ENCODE measurements at regions not wholly inside any gene's neighbourhood (a gene's known extent, or its start where the extent isn't known, plus 50 kb on each side); places are given as distances from the start of the nearest gene placed in this dataset.

DNA sequence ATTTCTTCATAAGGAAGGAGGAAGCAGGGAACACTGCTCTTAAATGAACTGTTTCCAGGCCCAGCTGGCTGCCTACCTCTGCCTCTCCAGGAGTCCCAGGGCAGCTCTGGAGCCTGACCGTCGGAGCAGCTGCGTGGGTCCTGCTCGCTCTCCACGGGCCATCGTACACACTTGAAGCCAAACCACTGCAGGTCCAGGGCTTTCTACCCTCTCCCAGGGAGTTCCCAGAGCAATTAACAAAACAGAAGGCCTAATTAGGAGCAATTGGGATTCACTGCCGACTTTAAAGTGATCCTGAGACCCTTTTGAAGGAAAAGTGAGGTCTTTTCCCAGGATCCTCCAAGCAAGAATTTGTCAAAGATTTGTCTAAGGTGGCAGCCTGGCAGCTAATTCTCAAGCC lies 76.9 kb downstream of the OTX2 start (continued):
- TF ChIP-seq YBX1 (IDR thresholded peaks at IDR 0.05) = no peak
- no peak for TF ChIP-seq POLR2B (IDR thresholded peaks at IDR 0.05; ENCODE audit: low read depth, partially characterized antibody)
- no peak for TF ChIP-seq KLF1 (tag; IDR thresholded peaks at IDR 0.05)
- no peak for TF ChIP-seq MCM3 (IDR thresholded peaks at IDR 0.05)

DNA sequence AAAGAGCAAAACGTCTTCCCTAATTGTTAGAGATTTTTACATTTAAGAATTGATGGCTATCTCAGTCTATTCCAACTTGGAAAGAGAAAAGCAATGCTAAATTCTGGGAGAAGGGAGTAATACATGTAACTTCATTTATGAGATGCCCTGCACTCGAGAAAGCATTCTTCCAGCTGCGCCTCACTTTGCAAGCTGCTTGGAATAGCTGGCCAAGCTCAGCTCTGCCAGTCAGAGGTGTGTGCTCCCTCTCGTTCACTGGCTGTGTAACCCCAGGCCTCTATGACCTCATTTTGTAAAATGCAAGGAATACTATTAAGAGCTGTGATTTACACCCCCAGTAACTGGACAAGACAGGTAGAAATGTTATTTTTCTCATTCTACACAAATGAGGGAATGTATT lies 79.1 kb downstream of the OTX2 start:
- no peak overlapping the region for H2AFZ ChIP-seq (ENCODE audit: low read depth, low read length)
- no peaks in the 10 kb centered on the region for H3K79me2 ChIP-seq (ENCODE audit: control insufficient read depth, insufficient read depth, low read length)
- no peak overlapping the region for H3K4me2 ChIP-seq (ENCODE audit: insufficient read depth, low read length)
- H3K36me3 ChIP-seq (ENCODE audit: control insufficient read depth, insufficient read depth, low read length) = no peaks in the 10 kb centered on the region
- no peaks in the 10 kb centered on the region for H3K9me1 ChIP-seq (ENCODE audit: control insufficient read depth, insufficient read depth, low read length)
- H4K20me1 ChIP-seq (replicated peaks; ENCODE audit: control insufficient read depth, insufficient read depth, low read length) = no peaks in the 10 kb centered on the region
- 9% methylated on average over 3 of the region's 4 CpGs for WGBS (ENCODE audit: insufficient coverage, low coverage, missing lambda C conversion rate)
- TF ChIP-seq, protein P1, sequence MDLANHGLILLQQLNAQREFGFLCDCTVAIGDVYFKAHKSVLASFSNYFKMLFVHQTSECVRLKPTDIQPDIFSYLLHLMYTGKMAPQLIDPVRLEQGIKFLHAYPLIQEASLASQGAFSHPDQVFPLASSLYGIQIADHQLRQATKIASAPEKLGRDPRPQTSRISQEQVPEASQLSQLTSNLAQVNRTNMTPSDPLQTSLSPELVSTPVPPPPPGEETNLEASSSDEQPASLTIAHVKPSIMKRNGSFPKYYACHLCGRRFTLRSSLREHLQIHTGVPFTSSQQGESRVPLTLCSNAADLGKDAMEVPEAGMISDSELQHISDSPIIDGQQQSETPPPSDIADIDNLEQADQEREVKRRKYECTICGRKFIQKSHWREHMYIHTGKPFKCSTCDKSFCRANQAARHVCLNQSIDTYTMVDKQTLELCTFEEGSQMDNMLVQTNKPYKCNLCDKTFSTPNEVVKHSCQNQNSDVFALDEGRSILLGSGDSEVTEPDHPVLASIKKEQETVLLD (IDR thresholded peaks at IDR 0.05) = no peak
- TF ChIP-seq GATAD2A (IDR thresholded peaks at IDR 0.05) (no peak), SREBF2 (CRISPR knock-in tag; IDR thresholded peaks at IDR 0.05) (no peak), NCOA6 (IDR thresholded peaks at IDR 0.05) (no peak), ILK (tag; IDR thresholded peaks at IDR 0.05; ENCODE audit: borderline replicate concordance, low read depth) (no peak), ADNP (tag; IDR thresholded peaks at IDR 0.05) (no peak), SMARCE1 (IDR thresholded peaks at IDR 0.05) (no peak), GABPA (tag; conservative IDR thresholded peaks at IDR 0.05; ENCODE audit: low read depth) (no peak), MCM3 (IDR thresholded peaks at IDR 0.05) (no peak), NR3C1 (CRISPR knock-in tag; IDR thresholded peaks at IDR 0.05) (no peak), CXXC5 (CRISPR knock-in tag; IDR thresholded peaks at IDR 0.05) (no peak)
- TF ChIP-seq, protein P2, sequence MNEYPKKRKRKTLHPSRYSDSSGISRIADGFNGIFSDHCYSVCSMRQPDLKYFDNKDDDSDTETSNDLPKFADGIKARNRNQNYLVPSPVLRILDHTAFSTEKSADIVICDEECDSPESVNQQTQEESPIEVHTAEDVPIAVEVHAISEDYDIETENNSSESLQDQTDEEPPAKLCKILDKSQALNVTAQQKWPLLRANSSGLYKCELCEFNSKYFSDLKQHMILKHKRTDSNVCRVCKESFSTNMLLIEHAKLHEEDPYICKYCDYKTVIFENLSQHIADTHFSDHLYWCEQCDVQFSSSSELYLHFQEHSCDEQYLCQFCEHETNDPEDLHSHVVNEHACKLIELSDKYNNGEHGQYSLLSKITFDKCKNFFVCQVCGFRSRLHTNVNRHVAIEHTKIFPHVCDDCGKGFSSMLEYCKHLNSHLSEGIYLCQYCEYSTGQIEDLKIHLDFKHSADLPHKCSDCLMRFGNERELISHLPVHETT (CRISPR knock-in tag; conservative IDR thresholded peaks at IDR 0.05 in 1 of 2, IDR thresholded peaks at IDR 0.05 in 1 of 2) = no peak
- TF ChIP-seq, protein P3, sequence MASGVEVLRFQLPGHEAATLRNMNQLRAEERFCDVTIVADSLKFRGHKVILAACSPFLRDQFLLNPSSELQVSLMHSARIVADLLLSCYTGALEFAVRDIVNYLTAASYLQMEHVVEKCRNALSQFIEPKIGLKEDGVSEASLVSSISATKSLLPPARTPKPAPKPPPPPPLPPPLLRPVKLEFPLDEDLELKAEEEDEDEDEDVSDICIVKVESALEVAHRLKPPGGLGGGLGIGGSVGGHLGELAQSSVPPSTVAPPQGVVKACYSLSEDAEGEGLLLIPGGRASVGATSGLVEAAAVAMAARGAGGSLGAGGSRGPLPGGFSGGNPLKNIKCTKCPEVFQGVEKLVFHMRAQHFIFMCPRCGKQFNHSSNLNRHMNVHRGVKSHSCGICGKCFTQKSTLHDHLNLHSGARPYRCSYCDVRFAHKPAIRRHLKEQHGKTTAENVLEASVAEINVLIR (CRISPR knock-in tag; IDR thresholded peaks at IDR 0.05) = no peak
- TF ChIP-seq, protein P4, sequence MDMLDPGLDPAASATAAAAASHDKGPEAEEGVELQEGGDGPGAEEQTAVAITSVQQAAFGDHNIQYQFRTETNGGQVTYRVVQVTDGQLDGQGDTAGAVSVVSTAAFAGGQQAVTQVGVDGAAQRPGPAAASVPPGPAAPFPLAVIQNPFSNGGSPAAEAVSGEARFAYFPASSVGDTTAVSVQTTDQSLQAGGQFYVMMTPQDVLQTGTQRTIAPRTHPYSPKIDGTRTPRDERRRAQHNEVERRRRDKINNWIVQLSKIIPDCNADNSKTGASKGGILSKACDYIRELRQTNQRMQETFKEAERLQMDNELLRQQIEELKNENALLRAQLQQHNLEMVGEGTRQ (CRISPR knock-in tag; IDR thresholded peaks at IDR 0.05) = no peak
- FAIRE-seq (no peak), ATAC-seq (no peak), DNase-seq (ENCODE audit: extremely low read depth in 1 of 4, low spot score in 3 of 4) (no peak)
- POLR2A ChIA-PET = interaction anchor here (1.5 kb wide), 1 partner anchor 17 kb away, joined by 3 read pairs; no protein-coding TSS in a partner anchor
- in situ Hi-C loops (cut with MboI) = no loop called here
- H3K27ac ChIP-seq (ENCODE audit: extremely low read depth, low read depth, low read length) = no peak overlapping the region
- CTCF ChIA-PET (ENCODE audit: low intra/inter-chr PET ratio) = no interaction called here
- H3K4me1 ChIP-seq (replicated peaks in 1 of 2; ENCODE audit: control insufficient read depth in 2 of 2, insufficient read depth in 2 of 2, low read length in 2 of 2) = no peaks in the 10 kb centered on the region
- no peaks in the 10 kb centered on the region for H3K9me3 ChIP-seq (replicated peaks; ENCODE audit: control insufficient read depth, insufficient read depth, low read depth, low read length)
- no peak overlapping the region for H3K9ac ChIP-seq (ENCODE audit: insufficient read depth in 1 of 2, low read depth in 2 of 2, low read length in 2 of 2)
- no TSS peak for BruUV-seq (replicated peaks)
- H3K4me3 ChIP-seq = no peak overlapping the region
- intact Hi-C loops (cut with micrococcal nuclease) = no loop called here
- H3K27me3 ChIP-seq (ENCODE audit: control insufficient read depth in 2 of 2, insufficient read depth in 2 of 2, low read length in 2 of 2) = peaks cover 0 to 22% of the 10 kb centered on the region in 2 experiments; a peak in 3 of 5 replicates

Measured in K562 (cell line).